H1 (cell line): ENCODE measurements at regions not wholly inside any gene's neighbourhood (a gene's known extent, or its start where the extent isn't known, plus 50 kb on each side); places are given as distances from the start of the nearest gene placed in this dataset.

ENCODE experiments used
- CTCF ChIA-PET: fragments of 300-600 bp; sonication (Branson Sonifier 250); formaldehyde crosslinking; loops from one replicate; lab custom pipeline; 2021; ENCODE audit not compliant: partially characterized antibody; lab: Charles Lee
- POLR2A ChIA-PET: fragments of 300-600 bp; sonication (Branson Sonifier 250); formaldehyde crosslinking; loops from one replicate; lab custom pipeline; 2021; ENCODE audit warnings: inconsistent platforms; ENCODE audit not compliant: partially characterized antibody; lab: Charles Lee
- DNase-seq, 2 experiments: peaks; one replicate each; pipeline versions ENCODE4 v3.0.0 to v3.0.0-alpha.2; 2010 to 2022; ENCODE audit warnings: low spot score in 2 of 2, low read depth in 1 of 2, mixed read lengths in 1 of 2
- FAIRE-seq: peaks from 2 replicates; lab custom pipeline; 2011; peaks lifted over from hg19 to GRCh38; lab: Jason Lieb, UNC
- H2AFZ ChIP-seq: 2 replicates; pipeline ENCODE4 v1.8.1; 2012; ENCODE audit warnings: low read length, inconsistent platforms
- H2AK5ac ChIP-seq: 2 replicates; pipeline ENCODE4 v1.6.1; 2013; ENCODE audit warnings: low read depth, low read length
- H2BK120ac ChIP-seq: replicated peaks from 2 replicates; pipeline ENCODE3; 2013; ENCODE audit warnings: low read depth, low read length, inconsistent platforms
- H2BK12ac ChIP-seq: 2 replicates; pipeline ENCODE4 v1.6.1; 2013; ENCODE audit warnings: low read depth, low read length
- H2BK15ac ChIP-seq: 2 replicates; pipeline ENCODE4 v1.6.1; 2013; ENCODE audit warnings: low read length
- H2BK20ac ChIP-seq: 2 replicates; pipeline ENCODE4 v1.6.1; 2013; ENCODE audit warnings: low read length
- H2BK5ac ChIP-seq: 2 replicates; pipeline ENCODE4 v1.6.1; 2013; ENCODE audit warnings: low read depth, low read length
- H3K14ac ChIP-seq: 2 replicates; pipeline ENCODE4 v1.6.1; 2013; ENCODE audit warnings: inconsistent platforms; ENCODE audit not compliant: insufficient read length
- H3K18ac ChIP-seq: 2 replicates; pipeline ENCODE4 v1.6.1; 2013; ENCODE audit warnings: low read length; ENCODE audit errors: extremely low read depth
- H3K23ac ChIP-seq: 2 replicates; pipeline ENCODE4 v1.6.1; 2013; ENCODE audit warnings: inconsistent platforms; ENCODE audit not compliant: insufficient read length
- H3K23me2 ChIP-seq: 2 replicates; pipeline ENCODE4 v1.6.1; 2013; ENCODE audit warnings: low read depth, low read length
- H3K27ac ChIP-seq: 2 replicates; pipeline ENCODE4 v1.6.1; 2011; ENCODE audit warnings: low read depth, low read length, inconsistent platforms
- H3K27me3 ChIP-seq, 4 experiments: replicated peaks in 1 of 4; 1 replicate in 1 of 4; 2 replicates in 3 of 4; pipeline versions ENCODE4 v1.6.1 to v1.8.1; 2011 to 2013; ENCODE audit warnings: low read length in 3 of 4, mild to moderate bottlenecking in 3 of 4, inconsistent platforms in 2 of 4, mixed read lengths in 2 of 4, moderate library complexity in 1 of 4; ENCODE audit not compliant: control insufficient read depth in 3 of 4, insufficient read depth in 3 of 4; ENCODE audit errors: extremely low read depth in 1 of 4
- H3K36me3 ChIP-seq, 4 experiments: 2 replicates each; pipeline versions ENCODE4 v1.6.1 to v1.8.1; 2011 to 2013; ENCODE audit warnings: mild to moderate bottlenecking in 4 of 4, low read length in 3 of 4, moderate library complexity in 2 of 4, control low read depth in 1 of 4, inconsistent platforms in 1 of 4; ENCODE audit not compliant: insufficient read depth in 4 of 4, control insufficient read depth in 2 of 4
- H3K4ac ChIP-seq: replicated peaks from 2 replicates; pipeline ENCODE3; 2013; ENCODE audit warnings: low read length, low read depth, mixed read lengths, inconsistent platforms; ENCODE audit not compliant: insufficient read length
- H3K4me1 ChIP-seq, 4 experiments: replicated peaks in 1 of 4; 1 replicate in 1 of 4; 2 replicates in 3 of 4; pipeline versions ENCODE4 v1.6.1 to v1.8.1; 2011 to 2013; ENCODE audit warnings: low read length in 3 of 4, inconsistent platforms in 2 of 4, mixed read lengths in 1 of 4; ENCODE audit not compliant: insufficient read depth in 4 of 4, control insufficient read depth in 3 of 4
- H3K4me2 ChIP-seq, 2 experiments: 2 replicates each; pipeline versions ENCODE4 v1.6.1 to v1.8.1; 2011 to 2013; ENCODE audit warnings: low read depth in 2 of 2, low read length in 2 of 2, control low read depth in 1 of 2, inconsistent platforms in 1 of 2, mild to moderate bottlenecking in 1 of 2; ENCODE audit not compliant: insufficient read depth in 1 of 2
- H3K4me3 ChIP-seq, 4 experiments: fragments of 200-600, 300-600 bp in 1 of 4; sonication (generic), shearing (Covaris generic), sonication (Bioruptor Twin) in 1 of 4; 2 replicates each; pipeline versions ENCODE4 v1.5.1 to v1.8.1; 2011 to 2016; ENCODE audit warnings: low read length in 4 of 4, low read depth in 3 of 4, control low read depth in 2 of 4, inconsistent platforms in 2 of 4, mild to moderate bottlenecking in 2 of 4, mixed read lengths in 1 of 4, moderate library complexity in 1 of 4; ENCODE audit not compliant: insufficient read depth in 2 of 4; ENCODE audit errors: extremely low read depth in 1 of 4
- H3K56ac ChIP-seq: replicated peaks from 2 replicates; pipeline ENCODE3; 2013; ENCODE audit warnings: low read depth, mild to moderate bottlenecking, mixed read lengths, low read length, inconsistent platforms; ENCODE audit not compliant: insufficient read length
- H3K79me1 ChIP-seq: 2 replicates; pipeline ENCODE4 v1.6.1; 2013; ENCODE audit warnings: low read depth, low read length, control low read depth
- H3K79me2 ChIP-seq, 2 experiments: 2 replicates each; pipeline versions ENCODE4 v1.6.1 to v1.8.1; 2012 to 2013; ENCODE audit warnings: low read length in 2 of 2, mild to moderate bottlenecking in 2 of 2, inconsistent platforms in 1 of 2; ENCODE audit not compliant: insufficient read depth in 2 of 2, control insufficient read depth in 1 of 2
- H3K9ac ChIP-seq, 4 experiments: replicated peaks in 1 of 4; 1 replicate in 1 of 4; 2 replicates in 3 of 4; pipeline versions ENCODE4 v1.6.1 to v1.8.1; 2011 to 2013; ENCODE audit warnings: low read depth in 3 of 4, low read length in 3 of 4, control low read depth in 2 of 4, mild to moderate bottlenecking in 2 of 4, moderate library complexity in 2 of 4, inconsistent platforms in 1 of 4; ENCODE audit errors: extremely low read depth in 1 of 4
- H3K9me3 ChIP-seq, 2 experiments: 2 replicates each; pipeline versions ENCODE4 v1.6.1 to v1.8.1; 2012 to 2013; ENCODE audit warnings: mild to moderate bottlenecking in 2 of 2, moderate library complexity in 2 of 2, control low read depth in 1 of 2, inconsistent platforms in 1 of 2, low read depth in 1 of 2, low read length in 1 of 2, mixed read lengths in 1 of 2; ENCODE audit not compliant: insufficient read depth in 2 of 2
- H4K20me1 ChIP-seq, 2 experiments: replicated peaks in 1 of 2; 2 replicates each; pipeline versions ENCODE3 to v1.8.1; 2011 to 2013; ENCODE audit warnings: inconsistent platforms in 2 of 2, low read length in 2 of 2, mild to moderate bottlenecking in 1 of 2; ENCODE audit not compliant: insufficient read depth in 2 of 2, control insufficient read depth in 1 of 2
- H4K5ac ChIP-seq: 2 replicates; pipeline ENCODE4 v1.6.1; 2013; ENCODE audit warnings: low read length, low read depth, mixed read lengths, inconsistent platforms; ENCODE audit not compliant: insufficient read length
- H4K8ac ChIP-seq: 2 replicates; pipeline ENCODE4 v1.8.0; 2013; ENCODE audit warnings: mild to moderate bottlenecking, moderate library complexity, low read length, inconsistent platforms; ENCODE audit not compliant: insufficient read depth; ENCODE audit errors: extremely low read depth
- H4K91ac ChIP-seq: replicated peaks from 2 replicates; pipeline ENCODE3; 2013; ENCODE audit warnings: low read length, mixed read lengths, inconsistent platforms; ENCODE audit not compliant: insufficient read length
- EGR1 ChIP-seq: IDR thresholded peaks from 2 replicates; pipeline ENCODE4 v1.6.1; 2011; ENCODE audit warnings: low read depth, low read length, borderline replicate concordance
- EZH2 ChIP-seq: fragments of 200-600 bp; sonication (generic); IDR thresholded peaks from 2 replicates; pipeline ENCODE4 v1.7.1; 2012; ENCODE audit warnings: low read depth, mild to moderate bottlenecking, moderate library complexity, low read length, inconsistent platforms; ENCODE audit not compliant: severe bottlenecking
- GTF2F1 ChIP-seq: IDR thresholded peaks from 2 replicates; pipeline ENCODE4 v1.6.1; 2012; ENCODE audit warnings: low read depth, low read length, improper control_type of control experiment, borderline replicate concordance
- JUN ChIP-seq: IDR thresholded peaks from 2 replicates; pipeline ENCODE4 v1.6.1; 2011; ENCODE audit warnings: low read depth, mild to moderate bottlenecking, improper control_type of control experiment, low read length
- KDM1A ChIP-seq: fragments of 200-600, 300-600 bp; sonication (generic); IDR thresholded peaks from 2 replicates; pipeline ENCODE4 v1.7.1; 2016; ENCODE audit warnings: mild to moderate bottlenecking, low read length, borderline replicate concordance
- SP4 ChIP-seq: IDR thresholded peaks from 2 replicates; pipeline ENCODE4 v1.6.1; 2012; ENCODE audit warnings: low read length, inconsistent platforms
- YY1 ChIP-seq: IDR thresholded peaks from 2 replicates; pipeline ENCODE4 v1.6.1; 2011; ENCODE audit warnings: low read depth, mild to moderate bottlenecking, low read length
- WGBS, 2 experiments: shearing (Covaris generic) in 1 of 2; methylation state at CpG; one replicate each; pipeline versions ENCODE4 v1.1.6 to v1.1.7; 2013 to 2015; ENCODE audit warnings: low lambda C conversion rate in 2 of 2, mixed read lengths in 2 of 2, inconsistent platforms in 1 of 2, low coverage in 1 of 2, missing lambda C conversion rate in 1 of 2; ENCODE audit not compliant: insufficient replicate concordance in 2 of 2, insufficient coverage in 1 of 2, insufficient read length in 1 of 2; ENCODE audit errors: extremely low coverage in 1 of 2, missing lambda C conversion rate in 1 of 2; 5-methylcytosine and 5-hydroxymethylcytosine counted together

DNA sequence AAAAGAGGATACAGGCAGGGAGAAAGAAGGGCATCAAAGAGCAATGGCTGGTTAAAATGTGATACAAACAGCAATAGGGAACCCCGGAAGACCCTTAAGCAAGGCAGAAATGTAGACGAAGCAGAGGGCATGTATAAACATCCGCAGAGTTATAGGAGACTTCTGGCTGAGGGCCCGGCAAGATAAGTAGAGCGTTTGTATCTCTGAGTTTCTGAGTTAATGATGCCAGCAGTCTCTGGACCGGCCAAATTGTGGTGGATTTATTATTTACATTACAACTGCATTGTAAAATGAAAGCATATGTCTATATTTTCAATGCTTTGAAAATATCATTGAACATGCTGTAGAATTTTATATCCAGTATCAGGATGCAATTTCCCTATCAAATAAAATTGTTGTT is 148.0 kb upstream of the KCTD1 start:
- Histone ChIP-seq H3K27me3 (peaks cover 5 to 29% (median 18%) of the 10 kb centered on the region in 4 experiments), H2BK15ac (no peak overlapping the region), H2AK5ac (no peak overlapping the region), H3K23ac (no peak overlapping the region), H3K79me1 (no peaks in the 10 kb centered on the region), H3K4me3 (no peak overlapping the region), H3K18ac (no peak overlapping the region), H3K4ac (no peak overlapping the region), H3K23me2 (no peaks in the 10 kb centered on the region; the same call in 1 of the 2 replicates), H2BK20ac (no peak overlapping the region), H2BK12ac (no peak overlapping the region), H3K56ac (no peak overlapping the region), H3K36me3 (no peaks in the 10 kb centered on the region; a peak in 1 of 8 replicates), H4K91ac (no peak overlapping the region), H4K5ac (no peak overlapping the region), H4K8ac (no peak overlapping the region), H3K9ac (no peak overlapping the region), H3K4me1 (no peaks in the 10 kb centered on the region), H3K27ac (no peak overlapping the region), H3K4me2 (no peak overlapping the region), H2AFZ (no peak overlapping the region), H2BK120ac (no peak overlapping the region), H2BK5ac (no peak overlapping the region), H3K79me2 (no peaks in the 10 kb centered on the region), H3K14ac (no peak overlapping the region), H3K9me3 (no peaks in the 10 kb centered on the region), H4K20me1 (no peaks in the 10 kb centered on the region)
- no peak for DNase-seq
- FAIRE-seq = no peak
- ChIA-PET CTCF (interaction anchor here (1.2 kb wide), 2 partner anchors 16 to 151 kb away, joined by 3 read pairs; no protein-coding TSS in a partner anchor), POLR2A (no interaction called here)
- TF ChIP-seq YY1 (no peak), EZH2 (no peak), EGR1 (no peak), SP4 (no peak), GTF2F1 (no peak), JUN (no peak), KDM1A (no peak)
- WGBS, 2 experiments = 91% methylated on average over 6 of the region's 6 CpGs; no CpG with 5 or more reads in 1 of the 2 experiments
